ENCODE measurements at regions not wholly inside any gene's neighbourhood (a gene's known extent, or its start where the extent isn't known, plus 50 kb on each side); places are given as distances from the start of the nearest gene placed in this dataset.
"Not testable (repeated sequence)": the region's sequence is repeated elsewhere in the genome, so short reads cannot be mapped to it uniquely, and the experiment has no call there.

DNA sequence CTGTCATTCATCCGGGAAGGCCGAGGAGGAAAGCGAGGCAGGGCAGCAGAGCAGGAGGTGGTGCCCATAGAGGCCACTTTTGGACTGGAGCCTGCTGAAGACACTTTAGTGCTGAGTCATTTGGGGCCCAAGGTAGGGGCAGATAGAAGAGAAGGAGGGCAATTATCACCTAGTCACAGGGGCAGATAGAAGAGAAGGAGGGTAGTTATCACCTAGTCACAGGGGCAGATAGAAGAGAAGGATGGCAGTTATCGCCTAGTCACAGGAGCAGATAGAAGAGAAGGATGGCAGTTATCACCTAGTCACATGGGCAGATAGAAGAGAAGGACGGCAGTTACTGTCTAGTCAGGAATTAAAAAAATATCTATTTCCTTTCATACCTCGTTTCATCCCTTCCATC, 1372.6 kb downstream of the FOXD4L5 start:
- H3K4me3 ChIP-seq (ENCODE audit: low read depth, low read length); in situ Hi-C loops (cut with HindIII; ENCODE audit: low sequenced_read_pairs); DNase-seq (ENCODE audit: low read depth): not testable (repeated sequence)

DNA sequence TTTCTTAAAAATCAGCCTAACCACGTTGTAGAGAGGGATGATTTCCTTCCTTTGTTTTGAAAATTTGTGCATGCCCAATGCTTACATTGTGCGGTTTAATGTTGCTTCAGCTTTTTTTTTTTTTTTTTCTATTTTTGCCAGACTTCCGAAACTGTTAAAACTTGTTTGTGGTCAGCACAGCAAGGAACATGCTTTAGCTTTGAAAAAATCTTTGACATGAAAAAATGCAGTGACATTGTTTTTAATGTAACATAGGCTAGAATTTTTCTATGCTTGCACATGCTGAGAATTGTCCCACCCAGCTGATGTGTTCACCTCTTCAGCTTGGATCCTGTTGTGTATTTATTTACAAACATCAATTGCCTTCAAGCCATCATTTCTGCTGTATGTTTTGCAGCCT, 1375.9 kb downstream of the FOXD4L5 start:
- DNase-seq (ENCODE audit: low read depth); H3K4me3 ChIP-seq (ENCODE audit: low read depth, low read length); in situ Hi-C loops (cut with HindIII; ENCODE audit: low sequenced_read_pairs): not testable (repeated sequence)

DNA sequence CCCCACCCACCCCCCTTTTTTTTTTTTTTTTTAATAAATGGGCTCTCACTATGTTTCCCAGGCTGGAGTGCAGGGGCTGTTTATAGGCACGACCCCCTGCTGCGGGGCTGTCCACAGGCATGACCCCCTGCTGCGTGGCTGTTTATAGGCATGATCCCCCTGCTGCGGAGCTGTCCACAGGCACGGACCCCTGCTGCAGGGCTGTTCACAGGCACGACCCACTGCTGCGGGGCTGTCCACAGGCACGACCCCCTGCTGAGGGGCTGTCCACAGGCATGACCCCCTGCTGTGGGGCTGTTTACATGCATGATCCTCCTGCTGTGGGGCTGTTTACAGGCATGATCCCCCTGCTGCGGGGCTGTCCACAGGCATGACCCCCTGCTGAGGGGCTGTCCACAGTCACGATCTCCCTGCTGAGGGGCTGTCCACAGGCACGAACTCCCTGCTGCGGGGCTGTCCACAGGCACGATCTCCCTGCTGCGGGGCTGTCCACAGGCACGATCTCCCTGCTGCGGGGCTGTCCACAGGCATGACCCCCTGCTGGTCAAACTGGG, 1385.3 kb downstream of the FOXD4L5 start:
- in situ Hi-C loops (cut with HindIII; ENCODE audit: low sequenced_read_pairs); H3K4me3 ChIP-seq (ENCODE audit: low read depth, low read length); DNase-seq (ENCODE audit: low read depth): not testable (repeated sequence)

DNA sequence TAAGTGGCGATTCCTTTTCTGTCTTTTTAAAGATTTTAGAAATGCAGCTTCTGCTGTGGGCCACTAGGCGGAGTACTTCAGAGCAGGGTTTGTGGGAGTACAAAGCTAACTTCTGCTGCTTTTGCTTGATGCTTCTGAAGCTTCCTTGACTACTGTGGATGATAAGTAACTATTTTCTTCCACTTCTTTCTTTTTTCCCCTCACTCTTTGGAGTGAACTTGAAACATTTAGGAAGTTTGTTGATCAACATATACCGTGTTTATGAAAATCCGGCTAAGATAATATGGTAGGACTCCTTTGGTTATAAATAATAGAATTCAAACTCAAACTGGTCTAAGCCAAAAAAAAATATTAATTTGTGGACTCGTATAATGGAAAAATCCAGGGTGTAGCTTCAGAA, 1403.6 kb downstream of the FOXD4L5 start:
- in situ Hi-C loops (cut with HindIII; ENCODE audit: low sequenced_read_pairs); H3K4me3 ChIP-seq (ENCODE audit: low read depth, low read length); DNase-seq (ENCODE audit: low read depth): not testable (repeated sequence)

DNA sequence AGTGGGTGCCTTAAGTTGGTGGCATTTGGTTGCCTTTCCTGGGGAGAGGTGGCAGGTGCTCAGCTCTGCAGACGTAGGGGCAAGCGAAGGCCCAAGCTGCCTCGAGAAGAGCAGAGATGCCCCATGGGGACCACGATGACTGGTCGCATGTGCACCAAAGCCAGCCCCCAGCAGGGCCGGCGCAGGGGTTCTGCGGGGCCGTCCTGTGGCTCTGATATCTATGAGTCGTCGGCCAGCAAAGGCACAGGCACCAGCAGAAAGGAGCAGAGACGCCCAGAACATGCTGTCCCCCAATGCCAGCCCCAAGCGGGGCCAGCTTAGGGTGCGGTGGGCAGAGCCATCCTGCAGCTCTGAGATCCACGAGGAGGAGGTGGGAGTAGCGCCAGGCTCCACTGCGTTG, 1408.6 kb downstream of the FOXD4L5 start:
- in situ Hi-C loops (cut with HindIII; ENCODE audit: low sequenced_read_pairs); H3K4me3 ChIP-seq (ENCODE audit: low read depth, low read length); DNase-seq (ENCODE audit: low read depth): not testable (repeated sequence)

DNA sequence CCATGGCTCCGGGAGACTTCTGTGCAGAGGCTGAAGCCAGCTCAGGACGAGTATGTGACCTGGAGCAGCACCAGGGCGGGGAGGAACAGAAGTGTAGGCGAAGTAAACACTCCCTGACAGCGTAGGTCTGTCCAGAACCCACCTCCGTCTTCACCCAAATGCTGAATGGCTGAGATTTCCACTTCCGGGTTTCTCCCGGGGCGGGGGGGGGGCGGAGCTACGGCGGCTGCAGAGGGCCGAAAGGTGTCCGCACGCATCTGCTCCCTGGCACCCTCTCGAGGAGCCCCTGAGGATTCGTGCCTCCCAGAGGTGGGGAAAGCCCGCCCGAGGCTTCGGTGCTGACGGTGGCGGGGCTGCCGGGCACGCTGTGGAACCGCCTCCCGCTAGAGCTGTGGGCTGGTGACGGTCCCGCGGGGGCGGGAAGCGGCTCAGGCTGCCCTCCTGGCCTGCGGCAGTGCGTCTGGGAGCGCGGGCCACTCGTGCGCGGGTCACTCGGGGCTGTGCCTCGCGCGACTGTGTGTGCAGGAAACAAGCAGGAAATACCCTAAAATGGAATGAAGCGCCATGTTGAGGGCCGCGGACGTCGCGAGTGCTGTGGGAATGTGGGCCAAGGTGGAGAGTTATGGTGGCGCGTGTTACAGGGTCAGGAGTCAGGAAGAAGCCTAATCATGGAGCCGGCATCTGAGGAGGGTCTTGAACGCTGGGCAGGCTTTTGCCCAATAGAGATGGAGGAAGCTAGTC, 1425.4 kb downstream of the FOXD4L5 start:
- TF ChIP-seq, protein P1, sequence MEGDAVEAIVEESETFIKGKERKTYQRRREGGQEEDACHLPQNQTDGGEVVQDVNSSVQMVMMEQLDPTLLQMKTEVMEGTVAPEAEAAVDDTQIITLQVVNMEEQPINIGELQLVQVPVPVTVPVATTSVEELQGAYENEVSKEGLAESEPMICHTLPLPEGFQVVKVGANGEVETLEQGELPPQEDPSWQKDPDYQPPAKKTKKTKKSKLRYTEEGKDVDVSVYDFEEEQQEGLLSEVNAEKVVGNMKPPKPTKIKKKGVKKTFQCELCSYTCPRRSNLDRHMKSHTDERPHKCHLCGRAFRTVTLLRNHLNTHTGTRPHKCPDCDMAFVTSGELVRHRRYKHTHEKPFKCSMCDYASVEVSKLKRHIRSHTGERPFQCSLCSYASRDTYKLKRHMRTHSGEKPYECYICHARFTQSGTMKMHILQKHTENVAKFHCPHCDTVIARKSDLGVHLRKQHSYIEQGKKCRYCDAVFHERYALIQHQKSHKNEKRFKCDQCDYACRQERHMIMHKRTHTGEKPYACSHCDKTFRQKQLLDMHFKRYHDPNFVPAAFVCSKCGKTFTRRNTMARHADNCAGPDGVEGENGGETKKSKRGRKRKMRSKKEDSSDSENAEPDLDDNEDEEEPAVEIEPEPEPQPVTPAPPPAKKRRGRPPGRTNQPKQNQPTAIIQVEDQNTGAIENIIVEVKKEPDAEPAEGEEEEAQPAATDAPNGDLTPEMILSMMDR (IDR thresholded peaks at IDR 0.05; ENCODE audit: low read depth, low read length, missing control alignments): no peak
- no peak for DNase-seq (ENCODE audit: low read depth)
- no peak overlapping the region for H3K4me3 ChIP-seq (ENCODE audit: low read depth, low read length)
- in situ Hi-C loops (cut with HindIII; ENCODE audit: low sequenced_read_pairs): no loop called here

DNA sequence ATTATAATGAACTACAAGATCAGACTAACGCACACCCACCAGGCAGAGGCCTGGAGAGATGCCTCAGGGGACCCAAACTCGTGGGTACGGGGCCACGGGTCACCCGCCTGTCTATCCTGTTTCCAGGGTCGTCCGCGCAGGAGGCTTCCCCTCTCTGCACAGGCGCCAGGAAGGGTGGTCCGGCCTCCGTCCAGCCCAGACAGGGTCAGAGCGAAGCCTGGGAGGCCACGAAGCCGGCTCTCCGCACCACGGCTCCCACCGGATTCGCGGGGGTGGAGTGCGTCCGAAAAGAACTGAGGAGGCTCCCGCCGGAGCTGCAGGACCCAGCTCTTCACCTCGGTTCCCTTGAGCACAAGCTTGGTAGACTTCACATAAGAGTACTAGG, 1425.9 kb downstream of the FOXD4L5 start:
- H3K4me3 ChIP-seq (ENCODE audit: low read depth, low read length); in situ Hi-C loops (cut with HindIII; ENCODE audit: low sequenced_read_pairs); DNase-seq (ENCODE audit: low read depth): not testable (repeated sequence)

DNA sequence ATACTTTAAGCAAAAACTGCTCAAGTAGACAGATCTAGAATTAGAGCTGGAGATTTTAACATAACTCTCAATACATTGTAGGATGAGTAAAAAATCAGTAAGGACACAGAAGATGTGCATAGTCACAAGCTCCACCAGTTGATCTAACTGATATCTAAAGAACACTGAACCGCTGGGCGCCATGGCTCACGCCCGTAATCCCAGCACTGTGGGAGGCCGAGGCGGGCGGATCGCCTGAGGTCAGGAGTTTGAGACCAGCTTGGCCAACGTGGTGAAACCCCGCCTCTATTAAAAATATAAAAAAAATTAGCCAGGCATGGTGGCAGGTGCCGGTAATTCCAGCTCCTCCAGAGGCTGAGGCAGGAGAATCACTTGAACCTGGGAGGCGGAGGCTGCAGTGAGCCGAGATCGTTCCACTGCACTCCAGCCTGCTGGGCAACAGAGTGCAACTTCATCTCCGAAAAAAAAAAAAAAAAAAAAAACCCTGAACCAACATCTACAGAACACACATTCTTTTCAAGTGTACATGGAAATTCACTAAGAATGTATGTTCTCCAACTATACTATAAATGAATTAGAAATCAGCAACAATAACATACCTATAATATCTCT, 1431.8 kb downstream of the FOXD4L5 start:
- H3K4me3 ChIP-seq (ENCODE audit: low read depth, low read length); DNase-seq (ENCODE audit: low read depth); in situ Hi-C loops (cut with HindIII; ENCODE audit: low sequenced_read_pairs): not testable (repeated sequence)

DNA sequence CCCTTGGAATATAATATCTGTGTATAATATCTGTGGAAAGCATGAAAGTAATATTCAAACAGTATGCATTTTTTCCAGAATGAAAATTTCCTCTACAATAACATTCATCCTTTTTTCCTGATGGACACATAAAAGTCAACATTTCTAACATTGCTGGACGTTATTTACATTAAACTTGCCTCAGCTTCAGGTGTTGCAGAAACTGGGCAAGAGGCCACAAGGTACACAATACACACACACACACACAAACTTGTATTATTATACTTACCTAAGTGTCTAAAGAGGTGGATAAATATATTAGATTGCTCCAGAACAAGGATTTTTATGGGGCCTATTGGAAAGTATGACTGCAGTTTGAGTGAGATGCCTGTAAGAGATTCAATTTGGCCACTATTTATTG, 1460.2 kb downstream of the FOXD4L5 start:
- H3K4me3 ChIP-seq (ENCODE audit: low read depth, low read length); in situ Hi-C loops (cut with HindIII; ENCODE audit: low sequenced_read_pairs); DNase-seq (ENCODE audit: low read depth): not testable (repeated sequence)

DNA sequence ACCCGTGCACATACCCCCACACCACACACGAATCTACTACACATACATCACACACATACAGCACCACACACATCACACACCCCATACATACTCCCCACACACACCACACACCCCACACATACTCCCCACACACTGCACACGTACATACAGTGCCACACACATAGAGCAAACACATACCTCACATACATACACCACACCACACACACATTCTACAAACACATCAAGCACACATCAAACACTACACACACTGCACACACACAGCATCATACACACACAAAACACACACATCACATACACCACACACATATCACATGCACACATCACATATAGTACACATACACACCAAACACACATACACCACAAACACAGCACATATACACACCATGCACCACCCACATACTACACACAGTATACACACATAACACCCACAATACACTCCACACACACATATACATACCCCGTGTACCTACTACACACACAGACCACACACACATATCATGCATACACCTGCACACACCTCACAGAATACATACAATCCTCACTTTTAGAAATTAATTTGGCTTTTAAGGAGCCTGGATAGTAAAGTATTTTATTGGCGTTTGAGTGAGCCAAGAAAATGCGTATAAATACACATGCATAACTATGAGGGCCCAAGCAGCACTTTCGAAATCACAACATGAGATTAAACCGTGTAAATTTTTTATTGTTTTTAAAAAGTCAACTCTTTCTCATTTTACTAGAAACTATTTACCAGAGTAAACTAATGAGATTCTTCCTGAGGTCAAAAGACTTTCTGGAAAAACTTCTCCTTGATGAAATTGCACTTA, 1461.4 kb downstream of the FOXD4L5 start:
- H3K4me3 ChIP-seq (ENCODE audit: low read depth, low read length); DNase-seq (ENCODE audit: low read depth); in situ Hi-C loops (cut with HindIII; ENCODE audit: low sequenced_read_pairs): not testable (repeated sequence)

DNA sequence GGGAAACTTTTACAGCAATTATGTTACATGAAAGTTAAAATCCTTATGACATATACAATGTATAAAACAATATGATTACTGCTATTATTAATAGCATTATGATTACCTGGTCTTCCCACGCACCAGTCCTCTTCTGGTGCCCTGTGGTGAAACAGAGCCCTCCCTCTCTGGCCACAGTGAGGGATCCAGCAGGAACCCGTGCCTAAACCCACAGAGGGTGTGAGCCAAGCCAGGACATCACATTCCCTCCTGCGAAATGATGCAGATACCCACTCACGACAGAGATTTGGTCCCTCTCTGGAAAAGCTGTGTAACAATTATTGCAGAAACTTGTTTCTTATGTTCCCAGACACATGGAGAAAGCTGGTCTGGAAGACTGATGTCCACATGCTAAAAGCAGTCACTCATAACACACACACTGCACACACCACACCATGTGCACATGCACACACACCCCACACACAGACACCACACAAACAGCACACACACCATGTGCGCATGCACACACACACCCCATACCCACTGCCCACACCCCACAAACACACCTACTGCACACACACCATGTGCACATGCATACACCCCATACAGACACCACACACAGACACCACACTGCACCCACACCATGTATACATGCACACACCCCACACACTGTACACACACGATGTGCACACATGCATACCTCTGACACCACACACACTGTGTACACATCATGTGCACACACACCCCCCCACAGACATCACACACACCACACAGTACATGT, 1462.2 kb downstream of the FOXD4L5 start:
- H3K4me3 ChIP-seq (ENCODE audit: low read depth, low read length); in situ Hi-C loops (cut with HindIII; ENCODE audit: low sequenced_read_pairs); DNase-seq (ENCODE audit: low read depth): not testable (repeated sequence)

DNA sequence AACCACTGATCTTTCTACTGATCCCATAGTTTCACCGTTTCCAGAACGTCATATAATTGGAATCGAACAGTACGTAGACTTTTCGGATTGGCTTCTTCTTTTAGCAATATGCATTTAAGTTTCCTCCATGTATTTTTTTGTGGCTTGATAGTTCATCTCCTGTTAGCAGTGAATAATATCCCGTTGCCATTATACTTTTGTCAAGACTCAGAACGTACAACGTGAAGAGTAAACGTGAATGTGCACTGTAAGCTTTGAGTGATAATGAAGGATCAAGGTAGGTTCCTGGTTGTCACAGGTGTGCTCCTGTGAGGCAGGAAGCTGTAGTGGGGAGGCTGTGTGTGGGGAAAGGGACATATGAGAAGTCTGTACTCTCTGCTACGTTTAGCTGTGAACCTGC, 1463.7 kb downstream of the FOXD4L5 start:
- H3K4me3 ChIP-seq (ENCODE audit: low read depth, low read length); in situ Hi-C loops (cut with HindIII; ENCODE audit: low sequenced_read_pairs); DNase-seq (ENCODE audit: low read depth): not testable (repeated sequence)

DNA sequence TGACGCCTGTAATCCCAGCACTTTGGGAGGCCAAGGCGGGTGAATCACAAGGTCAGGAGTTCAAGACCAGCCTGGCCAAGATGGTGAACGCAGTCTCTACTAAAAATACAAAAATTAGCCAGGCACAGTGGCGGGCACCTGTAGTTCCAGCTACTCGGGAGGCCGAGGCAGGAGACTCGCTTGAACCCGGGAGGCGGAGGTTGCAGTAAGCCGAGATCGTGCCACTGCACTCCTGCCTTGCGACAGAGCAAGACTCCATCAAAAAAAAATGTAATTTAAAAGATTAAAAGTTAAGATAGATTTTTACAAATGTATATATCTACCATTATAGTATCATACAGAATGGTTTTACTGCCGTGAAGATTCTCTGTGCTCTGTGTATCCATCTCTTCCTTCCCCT, 1464.1 kb downstream of the FOXD4L5 start:
- in situ Hi-C loops (cut with HindIII; ENCODE audit: low sequenced_read_pairs); H3K4me3 ChIP-seq (ENCODE audit: low read depth, low read length); DNase-seq (ENCODE audit: low read depth): not testable (repeated sequence)

DNA sequence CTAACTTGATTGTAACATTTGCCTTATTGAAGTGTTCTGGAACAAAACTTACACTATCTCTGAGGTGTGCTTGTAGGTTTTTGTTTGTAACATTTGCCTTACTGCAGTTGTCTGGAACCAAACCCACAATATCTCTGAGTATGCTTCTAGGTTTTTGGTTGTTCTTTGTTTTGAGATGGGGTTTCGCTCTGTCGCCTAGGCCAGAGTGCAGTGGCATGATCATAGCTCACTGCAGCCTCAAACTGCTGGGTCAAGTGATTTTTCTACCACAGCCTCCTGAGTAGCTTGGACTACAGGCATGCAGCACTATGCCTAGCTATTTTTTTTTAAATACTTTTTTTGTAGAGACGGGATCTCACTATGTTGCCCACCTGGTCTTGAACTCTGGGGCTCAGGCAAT, 1464.6 kb downstream of the FOXD4L5 start:
- H3K4me3 ChIP-seq (ENCODE audit: low read depth, low read length); in situ Hi-C loops (cut with HindIII; ENCODE audit: low sequenced_read_pairs); DNase-seq (ENCODE audit: low read depth): not testable (repeated sequence)

Data from astrocyte of the cerebellum (primary cell).